HEK293T (cell line): ENCODE measurements at regions not wholly inside any gene's neighbourhood (a gene's known extent, or its start where the extent isn't known, plus 50 kb on each side); places are given as distances from the start of the nearest gene placed in this dataset.

Experiments
- CTCF ChIA-PET: fragments of 350-600 bp; formaldehyde crosslinking; extraction: SDS; loops from one replicate; lab custom pipeline; 2021; ENCODE audit warnings: antibody characterized with exemption, inconsistent platforms; lab: Yijun Ruan, JAX
- POLR2A ChIA-PET: fragments of 350-600 bp; formaldehyde crosslinking; extraction: SDS; loops from one replicate; lab custom pipeline; 2020; ENCODE audit warnings: antibody characterized with exemption, inconsistent platforms; lab: Yijun Ruan, JAX
- DNase-seq: peaks from one replicate; pipeline ENCODE4 v3.0.0; 2012; ENCODE audit warnings: mixed read lengths; ENCODE audit errors: extremely low spot score
- ARNT ChIP-seq: fragments of 450-650 bp; IDR thresholded peaks from 2 replicates; pipeline ENCODE4 v1.6.1; 2017; ENCODE audit warnings: mild to moderate bottlenecking
- BHLHE40 ChIP-seq: fragments of 450-650 bp; IDR thresholded peaks from 2 replicates; pipeline ENCODE4 v1.6.1; 2016; ENCODE audit warnings: mild to moderate bottlenecking, moderate library complexity, borderline replicate concordance
- CTBP1 ChIP-seq: fragments of 450-650 bp; IDR thresholded peaks from 2 replicates; pipeline ENCODE4 v1.6.1; 2016; ENCODE audit warnings: borderline replicate concordance
- ELF4 ChIP-seq: fragments of 450-650 bp; IDR thresholded peaks from 2 replicates; pipeline ENCODE4 v1.6.1; 2017; ENCODE audit warnings: antibody characterized with exemption
- FOXA1 ChIP-seq: fragments of 450-650 bp; IDR thresholded peaks from 2 replicates; pipeline ENCODE4 v1.6.1; 2016; ENCODE audit warnings: mild to moderate bottlenecking
- FOXK2 ChIP-seq: fragments of 450-650 bp; IDR thresholded peaks from 2 replicates; pipeline ENCODE4 v1.6.1; 2016; ENCODE audit warnings: mild to moderate bottlenecking
- FOXM1 ChIP-seq: fragments of 450-650 bp; IDR thresholded peaks from 2 replicates; pipeline ENCODE4 v1.6.1; 2017; ENCODE audit warnings: mild to moderate bottlenecking, borderline replicate concordance
- HDGF ChIP-seq: fragments of 450-650 bp; IDR thresholded peaks from 2 replicates; pipeline ENCODE4 v1.6.1; 2017; ENCODE audit warnings: antibody characterized with exemption, borderline replicate concordance
- L3MBTL2 ChIP-seq: fragments of 450-650 bp; conservative IDR thresholded peaks from 2 replicates; pipeline ENCODE4 v1.6.1; 2016; ENCODE audit warnings: mild to moderate bottlenecking
- LEF1 ChIP-seq: fragments of 450-650 bp; IDR thresholded peaks from 2 replicates; pipeline ENCODE4 v1.6.1; 2017; ENCODE audit warnings: mild to moderate bottlenecking, borderline replicate concordance
- NFRKB ChIP-seq: fragments of 450-650 bp; IDR thresholded peaks from 2 replicates; pipeline ENCODE4 v1.6.1; 2016; ENCODE audit warnings: mild to moderate bottlenecking, moderate library complexity
- SP1 ChIP-seq: fragments of 450-650 bp; IDR thresholded peaks from 2 replicates; pipeline ENCODE4 v1.6.1; 2017
- SUZ12 ChIP-seq: fragments of 450-650 bp; IDR thresholded peaks from 2 replicates; pipeline ENCODE4 v1.6.1; 2016; ENCODE audit warnings: mild to moderate bottlenecking
- TARDBP ChIP-seq: fragments of 450-650 bp; IDR thresholded peaks from 2 replicates; pipeline ENCODE4 v1.6.1; 2016
- ZNF384 ChIP-seq: fragments of 450-650 bp; IDR thresholded peaks from 2 replicates; pipeline ENCODE4 v1.6.1; 2016
- TF ChIP-seq, protein P1 (sequence below): fragments of 450-650 bp; IDR thresholded peaks from 2 replicates; pipeline ENCODE4 v1.6.1; 2016

GRCh38 chr5:18483451-18483850, 849.2 kb downstream of the TAF11L14 start:
- TF ChIP-seq SUZ12 (no peak), TARDBP (no peak), FOXK2 (no peak), LEF1 (no peak), CTBP1 (no peak), ZNF384 (no peak), ELF4 (no peak), BHLHE40 (no peak), ARNT (no peak), SP1 (no peak), FOXM1 (no peak)
- TF ChIP-seq, protein P1, sequence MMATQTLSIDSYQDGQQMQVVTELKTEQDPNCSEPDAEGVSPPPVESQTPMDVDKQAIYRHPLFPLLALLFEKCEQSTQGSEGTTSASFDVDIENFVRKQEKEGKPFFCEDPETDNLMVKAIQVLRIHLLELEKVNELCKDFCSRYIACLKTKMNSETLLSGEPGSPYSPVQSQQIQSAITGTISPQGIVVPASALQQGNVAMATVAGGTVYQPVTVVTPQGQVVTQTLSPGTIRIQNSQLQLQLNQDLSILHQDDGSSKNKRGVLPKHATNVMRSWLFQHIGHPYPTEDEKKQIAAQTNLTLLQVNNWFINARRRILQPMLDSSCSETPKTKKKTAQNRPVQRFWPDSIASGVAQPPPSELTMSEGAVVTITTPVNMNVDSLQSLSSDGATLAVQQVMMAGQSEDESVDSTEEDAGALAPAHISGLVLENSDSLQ, result no peak
- POLR2A ChIA-PET, result no interaction called here
- CTCF ChIA-PET, result no interaction called here
- no peak for DNase-seq

DNA sequence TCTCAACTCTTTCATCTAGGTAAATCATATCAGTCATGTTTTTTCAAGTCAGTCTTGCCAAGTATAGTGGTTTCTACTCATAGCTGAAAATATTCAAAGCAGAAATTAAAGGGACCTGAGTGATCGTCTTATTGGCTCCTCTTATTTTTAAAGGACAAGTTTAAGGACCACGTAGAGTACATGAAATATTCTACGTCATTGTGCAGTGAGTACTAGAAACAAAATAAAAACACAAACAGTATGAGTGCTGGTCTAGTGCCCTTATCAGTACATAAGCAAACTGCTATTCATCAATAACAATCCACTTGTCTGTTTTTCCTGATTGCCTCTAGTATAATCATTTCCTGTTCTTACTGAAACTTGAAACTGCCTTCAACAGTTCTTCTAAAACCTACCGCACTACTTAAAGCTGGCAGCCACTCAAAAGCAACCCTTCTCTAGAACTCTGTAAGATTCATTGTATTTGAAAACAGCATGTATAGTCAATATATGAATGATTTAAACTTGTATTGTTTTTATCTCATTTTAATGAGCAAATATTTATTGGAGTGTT, 853.7 kb downstream of the TAF11L14 start:
- ChIA-PET CTCF (no interaction called here), POLR2A (no interaction called here)
- no peak for TF ChIP-seq FOXA1
- no peak for DNase-seq

DNA sequence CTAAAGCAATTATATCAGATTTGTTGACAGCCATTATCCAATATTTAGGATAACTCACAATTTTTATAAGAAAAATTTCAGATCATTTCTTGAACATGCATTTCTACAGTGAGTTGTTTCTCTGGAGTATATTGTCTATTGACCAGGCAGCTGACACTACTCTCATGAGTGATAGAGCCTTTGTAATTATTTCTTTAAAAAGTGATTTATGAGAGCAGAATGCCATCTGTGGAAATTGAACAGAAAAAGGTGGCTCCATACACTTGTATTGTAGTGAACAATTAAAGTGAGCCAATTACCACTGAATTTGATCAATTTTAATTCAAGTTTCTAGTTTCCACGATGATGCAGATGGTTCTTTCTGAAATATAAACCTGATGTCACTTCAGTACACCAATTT, 855.4 kb downstream of the TAF11L14 start:
- no peak for DNase-seq
- TF ChIP-seq HDGF, result no peak
- no peak for TF ChIP-seq FOXK2
- TF ChIP-seq L3MBTL2, result no peak
- no peak for TF ChIP-seq ELF4
- ChIA-PET CTCF (no interaction called here), POLR2A (no interaction called here)

GRCh38 chr5:18491349-18491748, 857.1 kb downstream of the TAF11L14 start:
- TF ChIP-seq NFRKB (no peak), HDGF (no peak), FOXA1 (no peak), FOXK2 (no peak), FOXM1 (no peak), BHLHE40 (no peak), SP1 (no peak), SUZ12 (no peak), ELF4 (no peak), LEF1 (no peak), CTBP1 (no peak), TARDBP (no peak), L3MBTL2 (no peak), ARNT (no peak), ZNF384 (no peak)
- TF ChIP-seq, protein P1, result no peak
- POLR2A ChIA-PET, result no interaction called here
- DNase-seq, result no peak
- CTCF ChIA-PET, result no interaction called here

DNA sequence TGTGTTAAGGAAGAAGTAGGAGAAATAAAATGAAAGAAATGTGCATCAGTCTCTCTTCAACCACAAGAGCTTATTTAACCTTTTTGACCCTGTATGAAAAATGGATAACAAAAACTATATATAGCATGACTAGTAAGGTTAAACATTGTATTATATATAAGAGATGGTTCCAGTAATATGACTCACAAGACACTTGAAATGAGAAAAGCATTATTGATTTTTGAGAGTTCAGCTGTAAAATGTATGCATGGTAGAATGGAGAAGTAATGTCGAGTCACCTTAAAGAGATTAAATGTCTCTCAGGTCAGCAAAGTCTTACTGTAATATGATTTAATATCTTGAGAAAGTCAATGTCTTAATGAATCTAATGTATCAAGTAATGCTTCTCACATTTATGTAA, 860.9 kb downstream of the TAF11L14 start:
- ChIA-PET POLR2A (no interaction called here), CTCF (no interaction called here)

GRCh38 chr5:18496041-18496440, 861.8 kb downstream of the TAF11L14 start:
- POLR2A ChIA-PET, result no interaction called here
- CTCF ChIA-PET, result no interaction called here
- DNase-seq, result no peak
- TF ChIP-seq, protein P1, result no peak
- TF ChIP-seq L3MBTL2 (no peak), NFRKB (no peak), ZNF384 (no peak), FOXM1 (no peak), ARNT (no peak), CTBP1 (no peak), ELF4 (no peak)

More for the DNA sequence above, 860.9 kb downstream of the TAF11L14 start:
- no peak for DNase-seq
- TF ChIP-seq, protein P1, result no peak
- TF ChIP-seq FOXM1 (no peak), ARNT (no peak), HDGF (no peak), NFRKB (no peak), BHLHE40 (no peak), TARDBP (no peak), L3MBTL2 (no peak), CTBP1 (no peak), SUZ12 (no peak), FOXA1 (no peak), LEF1 (no peak), ZNF384 (no peak), FOXK2 (no peak), SP1 (no peak), ELF4 (no peak)
